Neuronal stem cell (in vitro differentiated cells): ENCODE measurements at regions not wholly inside any gene's neighbourhood (a gene's known extent, or its start where the extent isn't known, plus 50 kb on each side); places are given as distances from the start of the nearest gene placed in this dataset.
"Not testable (repeated sequence)": the region's sequence is repeated elsewhere in the genome, so short reads cannot be mapped to it uniquely, and the experiment has no call there.

Experiments
- DNase-seq: peaks from one replicate; pipeline ENCODE4 v3.0.0-alpha.2; 2013; ENCODE audit warnings: low spot score
- H2AFZ ChIP-seq: one replicate; pipeline ENCODE4 v1.6.1; 2013; ENCODE audit warnings: mild to moderate bottlenecking, low read length, inconsistent platforms
- H2AK5ac ChIP-seq: 2 replicates; pipeline ENCODE4 v1.6.1; 2013; ENCODE audit warnings: low read depth, mild to moderate bottlenecking, inconsistent platforms, low read length, moderate library complexity, mixed read lengths
- H2BK120ac ChIP-seq: 2 replicates; pipeline ENCODE4 v1.6.1; 2013; ENCODE audit warnings: low read depth, mild to moderate bottlenecking, inconsistent platforms, low read length, moderate library complexity, mixed read lengths
- H2BK12ac ChIP-seq: one replicate; pipeline ENCODE4 v1.6.1; 2013; ENCODE audit warnings: low read length, inconsistent platforms
- H2BK15ac ChIP-seq: 2 replicates; pipeline ENCODE4 v1.6.1; 2013; ENCODE audit warnings: mild to moderate bottlenecking, low read length, inconsistent platforms, mixed read lengths
- H2BK5ac ChIP-seq: one replicate; pipeline ENCODE4 v1.6.1; 2013; ENCODE audit warnings: inconsistent platforms, mild to moderate bottlenecking, low read length, moderate library complexity
- H3K14ac ChIP-seq: one replicate; pipeline ENCODE4 v1.6.1; 2013; ENCODE audit warnings: low read length, inconsistent platforms
- H3K18ac ChIP-seq: 2 replicates; pipeline ENCODE4 v1.6.1; 2013; ENCODE audit warnings: low read length, inconsistent platforms
- H3K23ac ChIP-seq: 2 replicates; pipeline ENCODE4 v1.6.1; 2013; ENCODE audit warnings: low read depth, mild to moderate bottlenecking, mixed read lengths, low read length, inconsistent platforms; ENCODE audit not compliant: poor library complexity
- H3K27ac ChIP-seq: replicated peaks from 3 replicates; pipeline ENCODE4 v1.5.1; 2013; ENCODE audit warnings: low read length, inconsistent platforms
- H3K27me3 ChIP-seq, 3 experiments: 2 replicates each; pipeline ENCODE4 v1.6.1; 2013; ENCODE audit warnings: low read length in 3 of 3, mild to moderate bottlenecking in 2 of 3, inconsistent platforms in 1 of 3, low read depth in 1 of 3, mixed read lengths in 1 of 3, moderate library complexity in 1 of 3; ENCODE audit not compliant: control insufficient read depth in 3 of 3, insufficient read depth in 3 of 3
- H3K36me3 ChIP-seq, 2 donors: replicated peaks in 1 of 2; 2 replicates each; pipeline ENCODE4 v1.6.1; 2013; ENCODE audit warnings: low read length in 2 of 2; ENCODE audit not compliant: control insufficient read depth in 2 of 2, insufficient read depth in 2 of 2
- H3K4ac ChIP-seq: 2 replicates; pipeline ENCODE4 v1.6.1; 2013; ENCODE audit warnings: inconsistent platforms, mild to moderate bottlenecking, low read length, moderate library complexity
- H3K4me1 ChIP-seq, 2 donors: 1 replicate in 1 of 2; 2 replicates in 1 of 2; pipeline ENCODE4 v1.6.1; 2013; ENCODE audit warnings: low read length in 2 of 2, low read depth in 1 of 2; ENCODE audit not compliant: control insufficient read depth in 2 of 2, insufficient read depth in 1 of 2
- H3K4me2 ChIP-seq: one replicate; pipeline ENCODE4 v1.6.1; 2013; ENCODE audit warnings: mild to moderate bottlenecking, low read length, inconsistent platforms; ENCODE audit not compliant: insufficient read depth, poor library complexity, severe bottlenecking
- H3K4me3 ChIP-seq, 2 donors: 2 replicates each; pipeline ENCODE4 v1.5.1; 2013; ENCODE audit warnings: low read length in 2 of 2, mild to moderate bottlenecking in 2 of 2, inconsistent platforms in 1 of 2, moderate library complexity in 1 of 2
- H3K79me1 ChIP-seq: one replicate; pipeline ENCODE4 v1.6.1; 2013; ENCODE audit warnings: low read depth, mild to moderate bottlenecking, inconsistent platforms, low read length, moderate library complexity
- H3K9ac ChIP-seq: one replicate; pipeline ENCODE4 v1.6.1; 2013; ENCODE audit warnings: mild to moderate bottlenecking, low read depth, low read length, inconsistent platforms; ENCODE audit not compliant: poor library complexity
- H3K9me3 ChIP-seq, 2 donors: replicated peaks in 1 of 2; 2 replicates each; pipeline versions ENCODE3 to v1.6.1; 2013; ENCODE audit warnings: low read length in 2 of 2, mild to moderate bottlenecking in 2 of 2, inconsistent platforms in 1 of 2, low read depth in 1 of 2, mixed read lengths in 1 of 2, moderate library complexity in 1 of 2; ENCODE audit not compliant: control insufficient read depth in 2 of 2, insufficient read depth in 1 of 2
- H4K8ac ChIP-seq: one replicate; pipeline ENCODE4 v1.6.1; 2013; ENCODE audit warnings: low read depth, mild to moderate bottlenecking, inconsistent platforms, low read length, moderate library complexity
- H4K91ac ChIP-seq: one replicate; pipeline ENCODE4 v1.6.1; 2013; ENCODE audit warnings: low read length, low read depth, mild to moderate bottlenecking, inconsistent platforms; ENCODE audit not compliant: poor library complexity
- WGBS, 2 donors: extraction: QIAGEN DNeasy Blood & Tissue Kit; methylation state at CpG; one replicate each; pipeline ENCODE4 v1.1.7; 2013; ENCODE audit warnings: missing lambda C conversion rate in 2 of 2, mixed read lengths in 1 of 2; ENCODE audit not compliant: insufficient read length in 2 of 2, insufficient replicate concordance in 1 of 2; ENCODE audit errors: extremely low coverage in 2 of 2; 5-methylcytosine and 5-hydroxymethylcytosine counted together

DNA sequence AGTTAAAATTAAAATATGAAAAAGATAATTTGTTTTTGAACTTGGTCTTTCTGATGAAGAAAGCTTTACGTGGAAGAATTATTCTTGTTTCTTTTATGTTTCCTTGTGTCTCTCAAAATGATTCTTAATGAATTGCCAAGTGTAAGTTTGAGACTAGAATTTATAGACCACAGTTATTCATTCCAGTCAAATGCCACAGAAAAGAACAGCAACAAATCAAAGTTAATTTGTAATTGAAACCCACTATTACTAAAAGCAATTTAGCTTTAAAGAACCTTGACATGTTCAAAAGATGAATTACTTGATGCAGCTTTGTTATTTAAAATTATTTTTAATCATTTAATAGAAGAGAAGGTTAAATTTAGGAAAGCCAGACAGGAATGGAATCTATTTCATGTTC lies 1277.7 kb upstream of the NUDT12 start:
- no peak overlapping the region for H3K4me2 ChIP-seq
- no peak overlapping the region for H2BK15ac ChIP-seq
- H4K91ac ChIP-seq = no peak overlapping the region
- no peak overlapping the region for H3K23ac ChIP-seq
- no peak overlapping the region for H3K9ac ChIP-seq
- no peak overlapping the region for H2BK5ac ChIP-seq
- no peaks in the 10 kb centered on the region for H3K36me3 ChIP-seq
- H2AFZ ChIP-seq = no peak overlapping the region
- H3K14ac ChIP-seq = no peak overlapping the region
- H2BK120ac ChIP-seq = no peak overlapping the region
- no peak overlapping the region for H2AK5ac ChIP-seq
- H3K9me3 ChIP-seq = no peaks in the 10 kb centered on the region
- H3K79me1 ChIP-seq = no peaks in the 10 kb centered on the region
- H4K8ac ChIP-seq = no peak overlapping the region
- no peak overlapping the region for H3K27ac ChIP-seq
- DNase-seq = no peak
- no peaks in the 10 kb centered on the region for H3K27me3 ChIP-seq
- H2BK12ac ChIP-seq = no peak overlapping the region
- no peak overlapping the region for H3K18ac ChIP-seq
- H3K4me1 ChIP-seq = no peaks in the 10 kb centered on the region
- no peak overlapping the region for H3K4ac ChIP-seq
- WGBS, 2 donors = no CpG with 5 or more reads among the region's 1 CpG
- no peak overlapping the region for H3K4me3 ChIP-seq

DNA sequence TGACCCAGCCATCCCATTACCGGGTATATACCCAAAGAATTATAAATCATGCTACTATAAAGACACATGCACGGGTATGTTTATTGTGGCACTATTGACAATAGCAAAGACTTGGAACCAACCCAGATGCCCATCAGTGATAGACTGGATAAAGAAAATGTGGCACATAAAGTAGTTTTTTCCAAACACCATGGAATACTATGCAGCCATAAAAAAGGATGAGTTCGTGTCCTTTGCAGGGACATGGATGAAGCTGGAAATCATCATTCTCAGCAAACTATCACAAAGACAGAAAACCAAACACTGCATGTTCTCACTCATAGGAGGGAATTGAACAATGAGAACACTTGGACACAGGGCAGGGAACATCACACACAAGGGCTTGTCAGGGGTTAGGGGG lies 1268.9 kb upstream of the NUDT12 start:
- not testable (repeated sequence) for H3K79me1 ChIP-seq, H3K4me3 ChIP-seq, H3K36me3 ChIP-seq, H3K4ac ChIP-seq, DNase-seq, H2BK5ac ChIP-seq, H3K4me1 ChIP-seq, H3K9me3 ChIP-seq, H3K23ac ChIP-seq, H2BK12ac ChIP-seq, H3K9ac ChIP-seq, H3K18ac ChIP-seq, H2AFZ ChIP-seq, H2AK5ac ChIP-seq, H4K8ac ChIP-seq, H2BK120ac ChIP-seq, H3K27ac ChIP-seq, H3K4me2 ChIP-seq, H3K14ac ChIP-seq, H4K91ac ChIP-seq, H2BK15ac ChIP-seq, H3K27me3 ChIP-seq
- no CpG with 5 or more reads among the region's 3 CpGs for WGBS, 2 donors

DNA sequence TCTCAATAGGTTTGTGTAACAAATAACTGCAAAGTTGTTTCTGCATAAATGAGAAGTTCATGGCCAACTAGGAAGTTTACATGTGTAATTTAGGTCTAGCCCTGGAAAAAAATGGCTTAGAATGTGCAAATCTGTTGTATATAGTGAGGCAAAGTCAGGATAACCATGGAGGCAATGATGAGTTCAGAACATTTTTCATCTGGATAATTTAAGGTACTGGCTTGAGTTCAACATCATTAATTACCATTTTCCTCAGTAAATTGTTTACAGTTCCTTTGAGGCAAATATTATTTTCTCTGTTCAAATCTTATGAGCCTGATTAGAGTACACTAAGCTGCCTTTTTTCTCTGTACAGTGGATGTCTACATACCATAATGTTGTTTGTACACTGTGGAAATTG lies 1259.0 kb upstream of the NUDT12 start:
- Histone ChIP-seq H2BK5ac (no peak overlapping the region), H2BK120ac (no peak overlapping the region), H3K4me1 (no peaks in the 10 kb centered on the region), H3K4ac (no peak overlapping the region), H3K4me3 (no peak overlapping the region), H2BK12ac (no peak overlapping the region), H3K36me3 (no peaks in the 10 kb centered on the region), H2AK5ac (no peak overlapping the region), H3K27me3 (no peaks in the 10 kb centered on the region), H3K79me1 (no peaks in the 10 kb centered on the region), H3K27ac (no peak overlapping the region), H2AFZ (no peak overlapping the region), H3K4me2 (no peak overlapping the region), H3K23ac (no peak overlapping the region), H3K18ac (no peak overlapping the region), H4K8ac (no peak overlapping the region), H3K9me3 (peaks cover 0 to 2% of the 10 kb centered on the region in 2 donors), H3K9ac (no peak overlapping the region), H2BK15ac (no peak overlapping the region), H4K91ac (no peak overlapping the region), H3K14ac (no peak overlapping the region)
- no peak for DNase-seq

DNA sequence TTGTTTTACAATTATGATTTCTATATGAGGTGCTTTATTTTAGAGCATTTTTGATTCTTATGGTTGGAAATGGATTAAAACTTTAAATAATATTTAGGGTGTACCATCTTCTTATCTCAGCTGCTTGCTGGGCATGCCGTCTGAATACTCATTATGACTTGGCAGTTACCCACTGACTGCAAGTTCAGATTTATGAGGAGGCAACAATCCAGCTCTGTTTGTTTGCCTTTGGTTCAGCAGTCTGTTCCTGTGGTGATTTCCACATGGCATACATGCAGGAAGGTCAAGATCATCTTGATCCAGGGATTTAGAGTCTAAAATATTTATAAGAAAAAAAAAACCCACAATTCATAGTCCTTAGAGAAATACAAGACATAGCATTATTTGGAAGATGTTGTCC lies 1254.5 kb upstream of the NUDT12 start:
- Histone ChIP-seq H3K9me3 (peaks cover 0 to 2% of the 10 kb centered on the region in 2 donors), H4K91ac (no peak overlapping the region), H3K4me1 (no peaks in the 10 kb centered on the region), H2AK5ac (no peak overlapping the region), H4K8ac (no peak overlapping the region), H2BK15ac (no peak overlapping the region), H2BK120ac (no peak overlapping the region), H3K36me3 (no peaks in the 10 kb centered on the region), H3K79me1 (no peaks in the 10 kb centered on the region), H2BK5ac (no peak overlapping the region), H3K18ac (no peak overlapping the region), H3K14ac (no peak overlapping the region), H2BK12ac (no peak overlapping the region), H3K27ac (no peak overlapping the region), H3K4me2 (no peak overlapping the region), H3K23ac (no peak overlapping the region), H3K4me3 (no peak overlapping the region), H3K9ac (no peak overlapping the region), H2AFZ (no peak overlapping the region), H3K27me3 (no peaks in the 10 kb centered on the region), H3K4ac (no peak overlapping the region)
- no peak for DNase-seq
- no CpG with 5 or more reads among the region's 1 CpG for WGBS, 2 donors
